ENCODE measurements at regions not wholly inside any gene's neighbourhood (a gene's known extent, or its start where the extent isn't known, plus 50 kb on each side); places are given as distances from the start of the nearest gene placed in this dataset.
A peak's percentile ranks its signal among the peaks of the same experiment; 100 is the strongest.

DNA sequence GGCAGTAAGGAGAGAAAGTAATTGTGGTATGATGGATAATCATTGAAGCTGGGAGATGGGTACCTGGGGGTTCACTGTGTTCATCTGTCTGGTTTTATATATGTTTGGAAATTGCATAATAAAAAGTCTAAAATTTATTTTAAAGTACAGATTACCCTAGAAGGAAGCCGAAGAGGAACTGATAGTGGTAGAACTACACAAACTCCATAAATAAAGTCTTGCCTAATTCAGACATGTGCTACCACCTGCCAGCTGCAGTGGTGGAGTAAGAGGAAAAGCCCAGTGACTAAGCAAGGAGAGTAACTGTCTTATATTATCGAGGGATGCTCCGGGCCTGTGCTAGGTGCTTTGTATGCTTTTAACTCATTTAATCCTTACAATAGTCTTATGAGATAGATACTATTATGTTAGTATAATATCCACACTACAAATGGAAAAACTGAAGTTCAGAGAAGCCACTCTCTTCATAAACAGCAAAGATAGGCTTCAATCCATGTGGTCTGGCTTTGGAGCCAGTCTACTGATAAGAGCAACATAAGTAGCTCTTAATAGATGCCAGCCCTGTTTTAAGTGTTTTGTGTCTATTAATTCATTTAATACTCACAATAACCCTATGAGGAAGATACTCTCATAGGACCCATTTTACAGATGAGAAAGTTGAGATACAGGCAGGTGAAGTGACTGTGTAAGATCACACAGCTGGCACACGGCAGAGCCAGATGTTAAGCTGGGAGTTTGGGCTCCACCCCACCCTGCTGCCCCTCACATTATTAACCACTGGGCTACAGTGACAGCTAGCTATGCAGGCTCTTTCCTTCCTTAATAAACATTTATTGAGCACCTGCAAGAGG lies 56.8 kb upstream of the HNRNPU start:
- H3K27me3 Mint-ChIP-seq = peaks cover 2% of the 10 kb centered on the region
- no peak overlapping the region for H3K27ac Mint-ChIP-seq

DNA sequence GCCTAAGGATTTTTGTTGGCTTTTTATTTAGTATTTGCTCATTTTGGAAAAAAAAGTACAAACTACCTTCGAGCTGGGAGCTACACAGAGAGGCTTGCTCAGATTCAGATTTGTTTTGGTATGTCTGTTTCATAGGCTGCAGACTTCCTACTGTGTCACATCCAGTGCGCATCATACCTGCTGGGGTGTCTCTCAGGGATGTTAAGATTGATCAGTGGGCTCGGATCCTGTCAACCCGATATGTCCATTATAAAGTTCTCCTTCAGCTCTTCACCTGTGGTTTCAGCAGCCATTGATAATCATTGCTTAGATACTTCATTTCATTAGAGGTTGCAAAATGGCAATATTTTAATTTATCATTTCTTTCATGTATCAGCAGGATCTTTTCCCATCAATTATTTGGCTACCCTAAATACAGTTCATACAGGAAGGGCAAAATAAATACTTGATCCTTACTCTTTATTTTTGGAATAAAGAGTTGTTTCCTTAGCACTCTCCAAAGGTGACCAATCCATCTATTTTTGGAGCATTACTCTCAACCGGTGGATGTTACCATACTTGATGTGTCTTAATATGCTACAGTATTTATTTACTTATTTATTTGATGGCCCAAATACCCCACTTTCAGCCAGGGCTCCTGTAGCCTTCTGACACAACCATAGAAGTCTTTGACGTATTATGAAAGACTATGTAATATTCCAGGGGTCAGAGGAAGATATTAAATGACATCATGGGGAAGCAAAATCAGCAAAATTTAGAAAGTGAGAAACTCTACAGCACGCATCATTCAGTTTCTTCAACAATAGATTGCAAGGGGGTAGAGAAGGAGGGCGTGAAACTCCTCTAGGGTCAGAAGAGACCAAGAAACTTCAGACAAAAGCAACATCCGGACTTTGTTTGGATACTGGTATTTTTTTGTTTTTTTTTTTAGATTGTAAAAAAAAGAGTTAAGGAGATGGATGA lies 55.3 kb upstream of the HNRNPU start:
- Mint-ChIP-seq H3K4me1 (ENCODE audit: low read depth) (peaks cover 9% of the 10 kb centered on the region), H3K36me3 (no peaks in the 10 kb centered on the region), H3K27ac (peak overlapping the region; percentile 89), H3K9me3 (ENCODE audit: low read depth) (no peaks in the 10 kb centered on the region), H3K27me3 (peaks cover 2% of the 10 kb centered on the region), H3K4me3 (peak overlapping the region; percentile 89)

More for the DNA sequence above, 56.8 kb upstream of the HNRNPU start:
- Mint-ChIP-seq H3K36me3 (no peaks in the 10 kb centered on the region), H3K4me1 (ENCODE audit: low read depth) (peaks cover 9% of the 10 kb centered on the region), H3K9me3 (ENCODE audit: low read depth) (no peaks in the 10 kb centered on the region), H3K4me3 (no peak overlapping the region)

DNA sequence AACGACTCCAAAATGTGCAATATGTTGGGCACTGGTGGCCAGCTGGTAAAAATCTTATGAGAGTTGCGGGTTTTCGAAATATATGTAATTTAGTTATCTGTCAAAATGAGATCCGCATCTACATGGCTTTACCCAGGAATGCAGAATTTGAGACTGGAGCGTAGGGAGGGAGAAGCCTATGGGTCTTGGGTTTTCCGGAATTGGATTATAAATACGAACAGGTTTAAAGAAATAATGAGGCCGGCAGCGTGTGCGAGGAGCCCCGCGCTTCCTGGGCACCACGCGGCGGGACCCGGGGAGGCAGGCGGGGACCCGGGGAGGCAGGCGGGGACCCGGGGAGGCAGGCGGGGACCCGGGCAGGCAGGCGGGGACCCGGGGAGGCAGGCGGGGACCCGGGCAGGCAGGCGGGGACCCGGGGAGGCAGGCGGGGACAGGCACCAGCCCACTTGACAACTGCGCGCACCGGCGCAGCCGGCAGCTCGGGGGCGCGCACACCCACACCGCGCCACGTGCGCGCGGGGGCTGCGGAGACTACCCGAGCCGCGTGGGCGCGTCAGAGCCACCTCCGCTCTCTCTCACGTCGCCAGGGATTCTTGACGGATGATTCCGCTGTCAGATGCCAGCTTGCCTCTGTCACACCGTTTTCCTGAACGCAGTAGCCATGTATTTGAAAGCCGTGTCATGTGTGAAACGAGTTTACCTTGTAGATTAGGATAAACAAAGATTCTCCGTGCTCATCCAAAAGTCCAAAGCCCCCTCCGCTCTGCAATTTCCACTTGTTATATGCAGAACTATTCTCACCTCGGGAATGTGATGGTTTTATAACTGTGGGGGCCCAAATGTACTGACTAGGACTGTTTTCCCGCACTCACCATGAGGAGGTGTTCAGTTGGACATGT lies 54.3 kb upstream of the HNRNPU start:
- no peaks in the 10 kb centered on the region for H3K36me3 Mint-ChIP-seq
- peak overlapping the region; percentile 95 for H3K27ac Mint-ChIP-seq
- H3K4me1 Mint-ChIP-seq (ENCODE audit: low read depth) = peaks cover 9% of the 10 kb centered on the region

GRCh38 chr1:244917073-244917670 lies 52.8 kb upstream of the HNRNPU start:
- Mint-ChIP-seq H3K36me3 (no peaks in the 10 kb centered on the region), H3K9me3 (ENCODE audit: low read depth) (no peaks in the 10 kb centered on the region), H3K4me1 (ENCODE audit: low read depth) (peaks cover 9% of the 10 kb centered on the region), H3K27me3 (peaks cover 2% of the 10 kb centered on the region), H3K4me3 (peak overlapping the region; percentile 49), H3K27ac (no peak overlapping the region)

More for the DNA sequence above, 54.3 kb upstream of the HNRNPU start:
- peak overlapping the region; percentile 93 for H3K4me3 Mint-ChIP-seq
- no peaks in the 10 kb centered on the region for H3K9me3 Mint-ChIP-seq (ENCODE audit: low read depth)
- peaks cover 2% of the 10 kb centered on the region for H3K27me3 Mint-ChIP-seq

DNA sequence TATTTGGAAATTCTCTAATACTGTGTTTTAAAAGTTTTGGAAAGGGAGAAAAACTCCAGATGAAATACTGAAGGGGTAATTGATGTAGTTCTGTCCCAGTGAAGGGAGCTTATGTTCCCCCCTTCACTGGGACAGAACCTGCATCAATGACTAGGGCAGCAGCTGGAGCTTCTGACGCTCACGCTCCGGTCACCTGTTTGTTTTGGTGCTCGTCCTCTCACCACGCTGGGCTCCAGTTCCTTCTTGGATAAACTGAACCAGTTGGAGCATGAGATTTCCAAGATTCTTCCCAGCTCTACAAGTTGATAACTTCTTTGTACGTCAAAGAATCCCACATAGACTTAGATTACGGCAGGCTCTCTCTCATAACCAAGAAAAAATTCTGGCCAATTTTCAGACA lies 51.4 kb upstream of the HNRNPU start:
- Mint-ChIP-seq H3K4me3 (no peak overlapping the region), H3K4me1 (ENCODE audit: low read depth) (peaks cover 9% of the 10 kb centered on the region), H3K27ac (no peak overlapping the region), H3K9me3 (ENCODE audit: low read depth) (no peaks in the 10 kb centered on the region), H3K36me3 (no peaks in the 10 kb centered on the region), H3K27me3 (peaks cover 2% of the 10 kb centered on the region)

DNA sequence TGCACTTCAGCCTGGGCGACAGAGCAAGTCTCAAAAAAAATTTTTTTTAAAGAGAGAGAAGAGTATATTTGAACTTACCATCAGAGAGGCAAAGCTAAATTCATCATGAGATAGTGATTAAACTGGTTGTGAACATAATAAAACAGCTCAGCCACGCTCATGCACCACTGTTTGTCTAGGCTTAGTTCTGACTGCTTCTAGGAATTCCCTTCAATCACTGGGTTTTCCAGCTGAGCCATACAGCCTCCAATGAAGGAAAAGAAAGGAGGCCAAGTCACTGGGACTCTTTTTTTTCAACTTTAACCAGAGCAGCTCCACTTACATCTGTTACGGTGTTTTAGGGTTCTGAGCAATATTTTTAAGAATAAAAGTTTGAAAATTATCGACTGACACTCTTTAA lies 50.4 kb upstream of the HNRNPU start:
- H3K36me3 Mint-ChIP-seq = no peaks in the 10 kb centered on the region
- H3K4me3 Mint-ChIP-seq = no peak overlapping the region
- H3K4me1 Mint-ChIP-seq (ENCODE audit: low read depth) = peaks cover 9% of the 10 kb centered on the region
- no peaks in the 10 kb centered on the region for H3K9me3 Mint-ChIP-seq (ENCODE audit: low read depth)
- H3K27me3 Mint-ChIP-seq = no peaks in the 10 kb centered on the region
- no peak overlapping the region for H3K27ac Mint-ChIP-seq
